Epithelial cell of proximal tubule (primary cell): ENCODE measurements at regions not wholly inside any gene's neighbourhood (a gene's known extent, or its start where the extent isn't known, plus 50 kb on each side); places are given as distances from the start of the nearest gene placed in this dataset.

Experiments used
- DNase-seq: peaks from one replicate; pipeline ENCODE4 v3.0.0-alpha.2; 2011; ENCODE audit warnings: low read depth
- H3K4me3 ChIP-seq: 2 replicates; pipeline ENCODE4 v1.5.1; 2011; ENCODE audit warnings: low read depth, mild to moderate bottlenecking, low read length
- CTCF ChIP-seq: conservative IDR thresholded peaks from 2 replicates; pipeline ENCODE4 v1.5.1; 2012; ENCODE audit warnings: low read depth, mild to moderate bottlenecking, low read length

- H3K4me3 ChIP-seq: no peak overlapping the region
- TF ChIP-seq CTCF: no peak
- no peak for DNase-seq
These were observed 55.4 kb upstream of the TLR3 start for GRCh38 chr4:186013419-186014186.

GRCh38 chr4:186015212-186015817 lies 53.6 kb upstream of the TLR3 start:
- TF ChIP-seq CTCF: no peak
- H3K4me3 ChIP-seq: no peak overlapping the region
- DNase-seq: no peak

GRCh38 chr4:186016796-186017195 lies 52.2 kb upstream of the TLR3 start:
- TF ChIP-seq CTCF: no peak
- no peak overlapping the region for H3K4me3 ChIP-seq
- DNase-seq: no peak

- no peak for TF ChIP-seq CTCF
- H3K4me3 ChIP-seq: no peak overlapping the region
These were observed 51.2 kb upstream of the TLR3 start for GRCh38 chr4:186017801-186018200.

GRCh38 chr4:186018261-186018660 lies 50.7 kb upstream of the TLR3 start:
- DNase-seq: no peak
- no peak for TF ChIP-seq CTCF
- no peak overlapping the region for H3K4me3 ChIP-seq

More at GRCh38 chr4:186017801-186018200, 51.2 kb upstream of the TLR3 start:
- DNase-seq: no peak

- TF ChIP-seq CTCF: no peak
- no peak overlapping the region for H3K4me3 ChIP-seq
- no peak for DNase-seq
These were observed 50.2 kb upstream of the TLR3 start for GRCh38 chr4:186018784-186019183.
